Mesendoderm (in vitro differentiated cells): ENCODE measurements at regions not wholly inside any gene's neighbourhood (a gene's known extent, or its start where the extent isn't known, plus 50 kb on each side); places are given as distances from the start of the nearest gene placed in this dataset.
"Not testable (repeated sequence)": the region's sequence is repeated elsewhere in the genome, so short reads cannot be mapped to it uniquely, and the experiment has no call there.

Source experiments
- DNase-seq: peaks from one replicate; pipeline ENCODE4 v3.0.0; 2013
- H2AK5ac ChIP-seq: 2 replicates; pipeline ENCODE4 v1.6.1; 2013; ENCODE audit warnings: low read length, inconsistent platforms
- H2BK120ac ChIP-seq: 2 replicates; pipeline ENCODE4 v1.6.1; 2013; ENCODE audit warnings: low read depth, mild to moderate bottlenecking, low read length, moderate library complexity, mixed read lengths
- H2BK15ac ChIP-seq: replicated peaks from 2 replicates; pipeline ENCODE4 v1.6.1; 2013; ENCODE audit warnings: low read depth, mild to moderate bottlenecking, moderate library complexity
- H2BK5ac ChIP-seq: 2 replicates; pipeline ENCODE4 v1.6.1; 2013; ENCODE audit warnings: low read length, inconsistent platforms
- H3K18ac ChIP-seq: 2 replicates; pipeline ENCODE4 v1.6.1; 2013; ENCODE audit warnings: mild to moderate bottlenecking, low read length, mixed read lengths
- H3K23ac ChIP-seq: one replicate; pipeline ENCODE4 v1.6.1; 2013; ENCODE audit warnings: low read length
- H3K27ac ChIP-seq: 2 replicates; pipeline ENCODE4 v1.5.1; 2013; ENCODE audit warnings: low read depth, mild to moderate bottlenecking, inconsistent platforms, low read length, moderate library complexity
- H3K27me3 ChIP-seq: 2 replicates; pipeline ENCODE4 v1.6.1; 2013; ENCODE audit warnings: low read length, control low read depth, mild to moderate bottlenecking, inconsistent platforms; ENCODE audit not compliant: insufficient read depth, poor library complexity
- H3K36me3 ChIP-seq: 2 replicates; pipeline ENCODE4 v1.6.1; 2013; ENCODE audit warnings: low read length, inconsistent platforms; ENCODE audit not compliant: control insufficient read depth, insufficient read depth
- H3K4ac ChIP-seq: one replicate; pipeline ENCODE4 v1.6.1; 2013; ENCODE audit warnings: low read depth, mild to moderate bottlenecking, low read length, moderate library complexity
- H3K4me1 ChIP-seq: 2 replicates; pipeline ENCODE4 v1.6.1; 2013; ENCODE audit warnings: low read depth, low read length, inconsistent platforms; ENCODE audit not compliant: control insufficient read depth
- H3K4me2 ChIP-seq: 2 replicates; pipeline ENCODE4 v1.6.1; 2013; ENCODE audit warnings: low read length
- H3K4me3 ChIP-seq: 2 replicates; pipeline ENCODE4 v1.5.1; 2013; ENCODE audit warnings: mild to moderate bottlenecking, low read length
- H3K56ac ChIP-seq: one replicate; pipeline ENCODE4 v1.6.1; 2013; ENCODE audit warnings: low read length
- H3K79me1 ChIP-seq: 2 replicates; pipeline ENCODE4 v1.6.1; 2013; ENCODE audit warnings: low read length, inconsistent platforms
- H3K79me2 ChIP-seq: 2 replicates; pipeline ENCODE4 v1.6.1; 2013; ENCODE audit warnings: mild to moderate bottlenecking, low read length; ENCODE audit not compliant: control insufficient read depth, insufficient read depth
- H3K9ac ChIP-seq: 2 replicates; pipeline ENCODE4 v1.6.1; 2013; ENCODE audit warnings: low read length, inconsistent platforms
- H4K5ac ChIP-seq: one replicate; pipeline ENCODE4 v1.6.1; 2013; ENCODE audit warnings: low read length
- H4K8ac ChIP-seq: one replicate; pipeline ENCODE4 v1.6.1; 2013; ENCODE audit warnings: low read depth, mild to moderate bottlenecking, control low read depth, low read length, moderate library complexity
- WGBS: extraction: QIAGEN DNeasy Blood & Tissue Kit; methylation state at CpG from one replicate; pipeline ENCODE4 v1.1.7; 2013; ENCODE audit warnings: low lambda C conversion rate, missing lambda C conversion rate; ENCODE audit not compliant: insufficient coverage; ENCODE audit errors: extremely low coverage; 5-methylcytosine and 5-hydroxymethylcytosine counted together

- H4K8ac ChIP-seq, result no peak overlapping the region
- H2BK15ac ChIP-seq, result no peak overlapping the region
- no peaks in the 10 kb centered on the region for H3K36me3 ChIP-seq
- no peak overlapping the region for H2BK5ac ChIP-seq
- no peak overlapping the region for H4K5ac ChIP-seq
- H3K23ac ChIP-seq, result no peak overlapping the region
- no peak overlapping the region for H2AK5ac ChIP-seq
- no peak overlapping the region for H3K27ac ChIP-seq
- no peaks in the 10 kb centered on the region for H3K79me2 ChIP-seq
- no peak overlapping the region for H3K4me2 ChIP-seq
- no peaks in the 10 kb centered on the region for H3K27me3 ChIP-seq
- H3K18ac ChIP-seq, result no peak overlapping the region
- no peaks in the 10 kb centered on the region for H3K79me1 ChIP-seq
- H3K4me1 ChIP-seq, result no peaks in the 10 kb centered on the region
- no peak overlapping the region for H3K4ac ChIP-seq
- H3K56ac ChIP-seq, result no peak overlapping the region
- DNase-seq, result no peak
- no peak overlapping the region for H2BK120ac ChIP-seq
- no peak overlapping the region for H3K9ac ChIP-seq
- H3K4me3 ChIP-seq, result no peak overlapping the region
Measured at GRCh38 chr7:126057979-126058378, 1128.4 kb upstream of the POT1 start.

- H3K56ac ChIP-seq, H3K4me1 ChIP-seq, H2BK120ac ChIP-seq, H3K23ac ChIP-seq, H2BK5ac ChIP-seq, H3K4ac ChIP-seq, H2BK15ac ChIP-seq, H2AK5ac ChIP-seq, H3K18ac ChIP-seq, H4K8ac ChIP-seq, H3K9ac ChIP-seq, H3K4me3 ChIP-seq, H3K79me1 ChIP-seq, H3K27ac ChIP-seq, DNase-seq, H3K4me2 ChIP-seq, H3K79me2 ChIP-seq, H3K36me3 ChIP-seq, H4K5ac ChIP-seq, H3K27me3 ChIP-seq: not testable (repeated sequence)
- no CpG with 5 or more reads among the region's 4 CpGs for WGBS
Measured at GRCh38 chr7:126056613-126057012, 1127.0 kb upstream of the POT1 start.

- Histone ChIP-seq H4K5ac (no peak overlapping the region), H3K36me3 (no peaks in the 10 kb centered on the region), H3K27me3 (no peaks in the 10 kb centered on the region), H2BK15ac (no peak overlapping the region), H3K4me1 (no peaks in the 10 kb centered on the region), H3K56ac (no peak overlapping the region), H2BK120ac (no peak overlapping the region), H3K4me3 (no peak overlapping the region), H3K79me2 (no peaks in the 10 kb centered on the region), H3K18ac (no peak overlapping the region), H2AK5ac (no peak overlapping the region), H3K4me2 (no peak overlapping the region), H3K27ac (no peak overlapping the region), H3K79me1 (no peaks in the 10 kb centered on the region), H3K9ac (no peak overlapping the region), H4K8ac (no peak overlapping the region), H3K23ac (no peak overlapping the region), H3K4ac (no peak overlapping the region), H2BK5ac (no peak overlapping the region)
- WGBS, result no CpG with 5 or more reads among the region's 1 CpG
- no peak for DNase-seq
Measured at GRCh38 chr7:126052229-126052628, 1122.6 kb upstream of the POT1 start.

GRCh38 chr7:126044662-126045061 is 1115.0 kb upstream of the POT1 start:
- H3K18ac ChIP-seq, result no peak overlapping the region
- no peak for DNase-seq
- H2AK5ac ChIP-seq, result no peak overlapping the region
- no peak overlapping the region for H4K5ac ChIP-seq
- no peak overlapping the region for H3K4ac ChIP-seq
- no peak overlapping the region for H2BK120ac ChIP-seq
- H3K4me1 ChIP-seq, result no peaks in the 10 kb centered on the region
- H4K8ac ChIP-seq, result no peak overlapping the region
- H2BK15ac ChIP-seq, result no peak overlapping the region
- no peaks in the 10 kb centered on the region for H3K27me3 ChIP-seq
- no peaks in the 10 kb centered on the region for H3K36me3 ChIP-seq
- no peak overlapping the region for H3K27ac ChIP-seq
- H3K4me2 ChIP-seq, result no peak overlapping the region
- H3K23ac ChIP-seq, result no peak overlapping the region
- H3K4me3 ChIP-seq, result no peak overlapping the region
- no peak overlapping the region for H3K9ac ChIP-seq
- no peaks in the 10 kb centered on the region for H3K79me2 ChIP-seq
- no peaks in the 10 kb centered on the region for H3K79me1 ChIP-seq
- H3K56ac ChIP-seq, result no peak overlapping the region
- no peak overlapping the region for H2BK5ac ChIP-seq
- WGBS, result no CpG with 5 or more reads among the region's 1 CpG

GRCh38 chr7:126041472-126041871 is 1111.8 kb upstream of the POT1 start:
- no peak overlapping the region for H3K27ac ChIP-seq
- no peak overlapping the region for H2BK5ac ChIP-seq
- no peaks in the 10 kb centered on the region for H3K4me1 ChIP-seq
- H4K8ac ChIP-seq, result no peak overlapping the region
- H3K4me2 ChIP-seq, result no peak overlapping the region
- H3K36me3 ChIP-seq, result no peaks in the 10 kb centered on the region
- no peak overlapping the region for H2AK5ac ChIP-seq
- H3K27me3 ChIP-seq, result no peaks in the 10 kb centered on the region
- no peaks in the 10 kb centered on the region for H3K79me1 ChIP-seq
- no peak overlapping the region for H3K4me3 ChIP-seq
- H3K79me2 ChIP-seq, result no peaks in the 10 kb centered on the region
- no peak overlapping the region for H2BK15ac ChIP-seq
- no peak overlapping the region for H3K18ac ChIP-seq
- no peak for DNase-seq
- no peak overlapping the region for H4K5ac ChIP-seq
- no peak overlapping the region for H3K23ac ChIP-seq
- WGBS, result no CpG with 5 or more reads among the region's 5 CpGs
- no peak overlapping the region for H3K56ac ChIP-seq
- no peak overlapping the region for H3K9ac ChIP-seq
- H3K4ac ChIP-seq, result no peak overlapping the region
- H2BK120ac ChIP-seq, result no peak overlapping the region

GRCh38 chr7:126040114-126041045 is 1110.8 kb upstream of the POT1 start:
- Histone ChIP-seq H4K8ac (no peak overlapping the region), H3K23ac (no peak overlapping the region), H4K5ac (no peak overlapping the region), H3K79me1 (no peaks in the 10 kb centered on the region), H3K4ac (no peak overlapping the region), H3K18ac (no peak overlapping the region), H3K4me1 (no peaks in the 10 kb centered on the region), H3K79me2 (no peaks in the 10 kb centered on the region), H3K36me3 (no peaks in the 10 kb centered on the region), H2BK5ac (no peak overlapping the region), H3K56ac (no peak overlapping the region), H2BK15ac (no peak overlapping the region), H3K27me3 (no peaks in the 10 kb centered on the region), H3K4me2 (no peak overlapping the region), H2BK120ac (no peak overlapping the region), H3K9ac (no peak overlapping the region), H3K4me3 (no peak overlapping the region), H3K27ac (no peak overlapping the region), H2AK5ac (no peak overlapping the region)
- DNase-seq, result no peak
- no CpG with 5 or more reads among the region's 18 CpGs for WGBS
